ENCODE measurements at regions not wholly inside any gene's neighbourhood (a gene's known extent, or its start where the extent isn't known, plus 50 kb on each side); places are given as distances from the start of the nearest gene placed in this dataset.

GRCh38 chr13:86188170-86188569 lies 389.0 kb upstream of the SLITRK6 start:
- ATAC-seq (no peak), DNase-seq (ENCODE audit: low read depth, low spot score) (no peak)
- POLR2A ChIA-PET, result no interaction called here
- Histone ChIP-seq H3K4me1 (ENCODE audit: control insufficient read depth, insufficient read depth, low read length) (no peaks in the 10 kb centered on the region), H3K4me3 (ENCODE audit: low read depth in 2 of 2, low read length in 2 of 2) (no peak overlapping the region), H3K27me3 (ENCODE audit: control insufficient read depth, insufficient read depth, low read length) (no peaks in the 10 kb centered on the region), H3K27ac (ENCODE audit: low read length) (no peak overlapping the region), H3K36me3 (ENCODE audit: control insufficient read depth, insufficient read depth, low read length) (no peaks in the 10 kb centered on the region), H3K9me3 (ENCODE audit: control insufficient read depth, insufficient read depth, low read depth, low read length) (no peaks in the 10 kb centered on the region)
- no TSS peak for BruUV-seq (replicated peaks)
- no peak for TF ChIP-seq REST (IDR thresholded peaks at IDR 0.05; ENCODE audit: insufficient read depth in 1 of 2, low read depth in 2 of 2, low read length in 1 of 2)
- no peak for TF ChIP-seq SIN3A (IDR thresholded peaks at IDR 0.05; ENCODE audit: borderline replicate concordance, insufficient read depth, low read depth, low read length)
- no peak for TF ChIP-seq POLR2AphosphoS5 (IDR thresholded peaks at IDR 0.05; ENCODE audit: low read depth, low read length)
- TF ChIP-seq TCF7L2 (IDR thresholded peaks at IDR 0.05; ENCODE audit: low read depth, low read length), result no peak
- no peak for TF ChIP-seq CTCF (IDR thresholded peaks at IDR 0.05)
- intact Hi-C loops (cut with micrococcal nuclease; ENCODE audit: unreplicated experiment), result no loop called here
- in situ Hi-C loops (cut with HindIII; ENCODE audit: low pct_unique_long_range_greater_than_20kb, low sequenced_read_pairs), result no loop called here
- CTCF ChIA-PET, result no interaction called here

- POLR2A ChIA-PET, result no interaction called here
These were observed 386.4 kb upstream of the SLITRK6 start for GRCh38 chr13:86185636-86186035.

More at GRCh38 chr13:86185636-86186035, 386.4 kb upstream of the SLITRK6 start:
- Histone ChIP-seq H3K4me1 (ENCODE audit: control insufficient read depth, insufficient read depth, low read length) (no peaks in the 10 kb centered on the region), H3K36me3 (ENCODE audit: control insufficient read depth, insufficient read depth, low read length) (no peaks in the 10 kb centered on the region), H3K9me3 (ENCODE audit: control insufficient read depth, insufficient read depth, low read depth, low read length) (no peaks in the 10 kb centered on the region), H3K4me3 (ENCODE audit: low read depth in 2 of 2, low read length in 2 of 2) (no peak overlapping the region), H3K27ac (ENCODE audit: low read length) (no peak overlapping the region), H3K27me3 (ENCODE audit: control insufficient read depth, insufficient read depth, low read length) (no peaks in the 10 kb centered on the region)
- no TSS peak for BruUV-seq (replicated peaks)
- in situ Hi-C loops (cut with HindIII; ENCODE audit: low pct_unique_long_range_greater_than_20kb, low sequenced_read_pairs), result no loop called here
- intact Hi-C loops (cut with micrococcal nuclease; ENCODE audit: unreplicated experiment), result no loop called here
- CTCF ChIA-PET, result no interaction called here
- TF ChIP-seq SIN3A (IDR thresholded peaks at IDR 0.05; ENCODE audit: borderline replicate concordance, insufficient read depth, low read depth, low read length), result no peak
- TF ChIP-seq TCF7L2 (IDR thresholded peaks at IDR 0.05; ENCODE audit: low read depth, low read length), result no peak
- no peak for TF ChIP-seq POLR2AphosphoS5 (IDR thresholded peaks at IDR 0.05; ENCODE audit: low read depth, low read length)
- TF ChIP-seq REST (IDR thresholded peaks at IDR 0.05; ENCODE audit: insufficient read depth in 1 of 2, low read depth in 2 of 2, low read length in 1 of 2), result no peak
- TF ChIP-seq CTCF (IDR thresholded peaks at IDR 0.05), result no peak
- DNase-seq (ENCODE audit: low read depth, low spot score), result no peak
- ATAC-seq, result no peak
